AG04449 (cell line): ENCODE measurements at regions not wholly inside any gene's neighbourhood (a gene's known extent, or its start where the extent isn't known, plus 50 kb on each side); places are given as distances from the start of the nearest gene placed in this dataset.

Experiments used
- CTCF ChIA-PET: fragments of 350-600 bp; formaldehyde crosslinking; extraction: SDS; loops from one replicate; lab custom pipeline; 2021; ENCODE audit warnings: antibody characterized with exemption; lab: Yijun Ruan, JAX
- POLR2A ChIA-PET: fragments of 400-600, 350-600 bp; formaldehyde crosslinking; extraction: SDS; loops from one replicate; lab custom pipeline; 2020; ENCODE audit warnings: antibody characterized with exemption, inconsistent platforms; lab: Yijun Ruan, JAX
- DNase-seq: peaks from one replicate; pipeline ENCODE4 v3.0.0-alpha.2; 2010; ENCODE audit warnings: low read depth, low spot score
- H3K4me3 ChIP-seq: 2 replicates; pipeline ENCODE4 v1.5.1; 2011; ENCODE audit warnings: low read depth, mild to moderate bottlenecking, control low read depth, low read length
- CTCF ChIP-seq: IDR thresholded peaks from one replicate; pipeline ENCODE4 v1.5.1; 2011; ENCODE audit warnings: mild to moderate bottlenecking, moderate library complexity, low read length, control low read depth, inconsistent platforms; ENCODE audit not compliant: insufficient read depth; ENCODE audit errors: missing control alignments

DNA sequence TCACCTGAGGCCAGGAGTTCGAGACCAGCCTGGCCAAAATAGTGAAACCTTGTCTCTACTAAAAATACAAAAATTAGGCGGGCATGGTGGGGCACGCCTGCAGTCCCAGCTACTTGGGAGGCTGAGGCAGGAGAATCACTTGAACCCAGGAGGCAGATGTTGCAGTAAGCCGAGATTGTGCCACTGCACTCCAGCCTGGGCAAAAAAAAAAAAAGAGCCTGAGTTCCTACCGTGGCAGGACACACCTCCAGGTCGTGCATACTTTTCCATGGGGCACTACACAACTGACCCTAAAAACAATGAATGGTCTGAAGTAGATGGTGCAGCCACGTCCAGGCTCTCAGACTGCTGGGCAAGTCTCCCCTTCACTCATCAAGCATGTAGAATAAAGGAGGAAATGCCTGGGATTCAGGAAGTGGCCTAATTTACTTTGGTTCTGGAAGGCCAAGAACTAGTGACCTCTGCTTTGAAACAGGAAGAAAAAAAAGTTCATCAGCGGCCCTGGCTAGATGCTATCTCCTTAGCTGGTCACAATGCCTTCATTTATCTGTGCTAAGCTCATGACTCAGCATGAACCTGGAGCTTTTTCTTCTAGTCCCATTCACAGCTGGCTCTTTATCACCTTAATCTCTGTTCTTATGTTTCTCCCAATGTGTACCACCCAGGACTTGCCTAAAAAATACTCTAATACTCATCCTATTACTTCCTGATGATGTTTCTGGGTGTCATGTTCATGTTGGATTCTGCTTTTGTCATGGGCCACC is 55.8 kb upstream of the OR6J1 start:
- no peak for DNase-seq
- ChIA-PET POLR2A (no interaction called here), CTCF (interaction anchor here (1.7 kb wide), 1 partner anchor 143 kb away, joined by 6 read pairs; no protein-coding TSS in a partner anchor)
- TF ChIP-seq CTCF: no peak
- no peak overlapping the region for H3K4me3 ChIP-seq

GRCh38 chr14:22713631-22713950 is 52.9 kb upstream of the OXA1L start:
- no peak overlapping the region for H3K4me3 ChIP-seq
- ChIA-PET POLR2A (interaction anchor here (0.6 kb wide), 1 partner anchor 23 kb away, joined by 3 read pairs; no protein-coding TSS in a partner anchor), CTCF (interaction anchor here (0.9 kb wide), 1 partner anchor 143 kb away, joined by 3 read pairs; no protein-coding TSS in a partner anchor)
- TF ChIP-seq CTCF: no peak
- no peak for DNase-seq

- ChIA-PET CTCF (interaction anchor here (1.5 kb wide), 1 partner anchor 158 kb away, joined by 4 read pairs; no protein-coding TSS in a partner anchor), POLR2A (no interaction called here)
- TF ChIP-seq CTCF: no peak
- DNase-seq: no peak
- H3K4me3 ChIP-seq: no peak overlapping the region
These were observed 51.2 kb upstream of the OXA1L start for GRCh38 chr14:22715186-22715812.

GRCh38 chr14:22715890-22716289 is 50.6 kb upstream of the OXA1L start:
- ChIA-PET POLR2A (no interaction called here), CTCF (interaction anchor here (1.2 to 1.5 kb wide), 2 partner anchors 143 to 159 kb away, joined by 3 to 4 read pairs; no protein-coding TSS in a partner anchor)
- no peak overlapping the region for H3K4me3 ChIP-seq
- no peak for DNase-seq
- TF ChIP-seq CTCF: no peak
